Stimulated activated CD8-positive, alpha-beta memory T cell treated with anti-CD3 and anti-CD28 coated beads, Interleukin-7, amount 100 ng/mL, for 24 hours (primary cell): ENCODE measurements at regions not wholly inside any gene's neighbourhood (a gene's known extent, or its start where the extent isn't known, plus 50 kb on each side); places are given as distances from the start of the nearest gene placed in this dataset.
"Not testable (repeated sequence)": the region's sequence is repeated elsewhere in the genome, so short reads cannot be mapped to it uniquely, and the experiment has no call there.

Source experiments
- DNase-seq: peaks from one replicate; pipeline ENCODE4 v3.0.0-alpha.2; 2020; ENCODE audit warnings: low read depth

DNA sequence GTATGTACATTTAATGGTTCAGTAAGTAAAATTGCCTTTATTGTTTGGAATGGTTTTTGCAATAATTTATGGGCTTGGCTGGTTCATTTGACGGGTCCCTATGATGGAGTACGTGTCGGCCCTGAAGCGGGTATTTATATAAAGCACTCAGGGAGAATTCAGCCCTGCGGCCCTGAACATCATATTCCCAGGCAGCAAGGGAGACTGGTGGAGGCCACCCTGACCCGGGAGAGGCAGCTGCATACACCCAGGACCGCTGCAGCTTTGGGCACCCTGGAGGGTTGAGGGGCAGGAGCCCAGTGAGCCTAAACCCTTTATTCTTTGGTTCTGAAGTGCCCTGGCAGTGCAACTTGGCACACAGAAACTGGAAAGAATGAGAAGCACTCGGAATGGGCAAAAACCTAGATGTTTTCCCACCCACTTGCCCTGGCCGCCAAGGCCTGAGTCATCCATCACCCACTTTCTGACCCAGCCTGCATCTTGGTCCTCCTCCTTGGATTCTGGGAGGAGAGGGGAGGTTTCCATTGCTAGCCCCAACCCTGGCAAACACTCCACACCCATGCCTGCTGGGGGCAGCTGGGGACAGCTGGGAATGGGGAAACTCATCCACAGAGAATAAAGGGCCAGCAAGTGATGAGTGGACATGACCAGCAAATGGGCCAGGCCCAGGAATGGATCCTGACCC is 162.2 kb upstream of the TNRC6C start:
- no peak for DNase-seq

DNA sequence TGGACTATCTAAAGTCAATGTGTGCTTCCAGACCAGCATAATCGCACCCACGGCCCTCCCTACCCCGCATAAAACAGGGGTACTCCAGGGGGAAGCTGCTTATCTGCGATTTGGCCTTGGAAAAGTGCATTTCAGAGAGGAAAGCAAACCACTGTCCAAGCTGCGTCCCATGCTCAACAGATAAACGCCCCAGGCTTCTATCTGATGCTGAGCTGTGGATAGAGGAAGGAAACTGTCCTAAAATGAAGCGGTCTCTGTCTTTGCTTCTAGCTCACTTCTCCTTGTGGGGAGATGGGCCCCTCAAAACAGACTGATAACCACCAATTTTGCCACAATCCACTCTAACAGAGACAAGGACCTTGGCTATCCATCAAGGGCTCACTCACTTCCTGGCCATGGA is 160.5 kb upstream of the TNRC6C start:
- no peak for DNase-seq

DNA sequence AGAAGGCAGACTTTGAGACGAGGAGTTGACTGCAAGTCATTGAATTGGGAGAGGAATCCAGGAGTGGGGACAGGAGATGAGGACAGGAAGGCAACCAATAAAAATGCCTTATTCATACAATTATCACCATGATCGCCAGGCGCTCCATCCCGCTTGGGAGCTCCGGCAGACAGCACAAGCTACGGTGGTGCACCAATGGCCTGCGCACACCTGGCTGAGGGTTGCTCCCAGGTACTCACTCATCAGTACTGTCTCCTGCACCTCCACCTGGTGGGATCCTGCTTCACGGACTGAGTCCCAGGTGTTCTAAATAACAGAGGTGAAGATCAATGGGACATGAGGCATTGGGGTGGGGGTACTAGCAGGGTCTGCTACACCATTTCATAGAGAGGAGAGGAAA is 160.0 kb upstream of the TNRC6C start:
- no peak for DNase-seq

DNA sequence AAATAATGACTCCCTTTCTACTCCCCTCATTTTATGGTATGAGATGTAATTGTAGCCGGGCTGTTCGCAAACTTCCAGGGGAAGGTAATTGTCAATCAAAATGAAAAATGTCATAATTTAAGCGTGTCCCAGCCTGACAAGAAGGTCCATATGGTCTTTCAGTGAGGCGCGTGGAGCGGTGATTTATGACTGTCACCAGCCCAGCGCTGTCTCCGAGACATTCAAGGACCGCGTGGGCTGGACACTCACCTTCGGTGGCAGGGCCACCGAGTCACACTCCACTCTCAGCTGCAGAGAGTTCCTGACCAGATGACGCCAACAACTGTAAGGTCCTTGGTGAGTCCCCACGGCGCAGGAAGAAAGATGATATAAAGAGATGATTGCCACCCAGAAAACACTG is 157.7 kb upstream of the TNRC6C start:
- no peak for DNase-seq

DNA sequence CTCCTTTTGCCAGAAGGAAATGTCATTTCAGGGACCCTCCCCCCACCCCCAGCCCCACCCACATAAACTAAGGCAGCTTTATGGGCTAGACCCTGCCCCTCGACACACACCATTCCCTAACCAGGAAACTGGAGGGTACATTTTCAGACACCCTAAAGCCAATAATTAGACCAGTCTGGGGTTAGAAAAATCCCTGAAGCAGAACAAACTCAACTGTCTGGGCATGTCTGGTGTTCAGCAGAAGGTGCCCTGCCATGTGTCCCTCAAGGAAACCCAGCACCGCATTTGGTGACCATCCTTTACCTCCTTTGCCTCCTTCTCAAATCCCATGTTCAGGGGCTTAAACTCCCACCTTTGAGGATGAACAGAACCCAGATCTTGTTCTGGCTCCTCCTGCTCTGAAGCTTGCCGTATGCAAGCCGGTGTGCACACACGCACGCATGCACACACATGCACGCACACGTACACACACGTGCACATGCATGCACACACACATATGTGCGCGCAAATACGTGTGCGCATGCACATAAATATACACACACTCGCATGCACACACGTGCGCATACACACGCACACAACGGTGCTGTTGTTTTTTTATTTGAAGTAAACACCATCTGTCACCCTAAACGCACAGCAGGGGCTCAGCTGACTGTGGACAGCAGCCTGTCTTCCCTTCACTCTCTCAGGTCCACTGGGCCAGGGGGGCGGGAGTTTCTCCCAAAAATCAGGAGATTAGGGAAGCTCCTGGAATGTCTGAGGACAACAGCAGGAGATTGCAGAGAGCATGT is 156.8 kb upstream of the TNRC6C start:
- DNase-seq: no peak

DNA sequence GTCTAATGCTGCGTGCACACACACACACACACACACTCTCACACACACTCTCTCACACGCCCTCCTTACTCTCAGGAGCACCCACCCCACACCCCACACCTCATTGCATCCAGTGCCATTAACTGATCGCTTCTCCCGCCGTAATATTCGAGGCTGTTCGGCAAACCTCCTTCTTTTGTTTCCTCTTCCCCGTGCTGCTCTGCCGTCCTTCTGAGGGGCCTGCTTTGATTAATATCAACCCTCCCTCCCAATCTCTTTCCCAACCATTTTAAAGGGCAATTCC is 156.2 kb upstream of the TNRC6C start:
- no peak for DNase-seq

DNA sequence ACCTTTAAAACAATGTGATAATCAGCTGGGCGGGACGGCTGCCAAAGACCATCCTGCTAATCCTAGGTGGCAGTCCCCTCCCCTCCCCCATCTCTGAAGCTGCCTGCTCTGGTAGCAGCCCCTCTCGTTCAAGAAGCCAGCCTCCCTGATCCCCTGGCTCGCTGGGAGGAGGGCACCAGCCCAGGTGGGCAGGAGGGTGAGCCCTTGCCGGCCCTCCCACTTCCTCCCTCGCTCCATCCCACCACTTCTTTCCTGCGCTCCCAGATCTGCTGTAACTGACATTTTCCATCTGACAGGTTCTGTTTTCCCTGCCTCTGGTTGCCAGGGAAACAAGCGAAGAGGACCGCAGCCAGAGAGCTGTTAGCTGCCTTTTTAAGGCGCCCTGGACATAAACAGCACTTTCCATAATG is 155.7 kb upstream of the TNRC6C start:
- DNase-seq: no peak

DNA sequence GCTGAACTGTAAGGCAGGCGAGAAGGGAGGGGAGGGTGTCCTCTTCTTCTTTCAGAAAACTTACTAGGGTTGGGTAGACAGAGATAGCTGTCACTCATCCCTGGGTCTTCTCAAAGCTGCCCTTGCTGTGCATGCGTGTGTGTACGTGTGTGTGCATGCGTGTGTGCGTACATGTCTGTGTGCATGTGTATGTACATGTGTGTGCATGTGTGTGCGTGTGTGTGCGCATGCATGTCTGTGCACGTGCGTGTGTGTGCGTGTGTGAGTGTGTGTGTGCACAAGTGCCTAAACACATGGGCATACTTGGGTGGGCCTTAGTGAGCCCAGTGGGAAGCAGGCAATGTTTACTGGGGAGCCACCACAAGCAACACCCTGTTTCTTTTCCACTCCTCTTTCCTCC is 154.8 kb upstream of the TNRC6C start:
- DNase-seq: no peak

DNA sequence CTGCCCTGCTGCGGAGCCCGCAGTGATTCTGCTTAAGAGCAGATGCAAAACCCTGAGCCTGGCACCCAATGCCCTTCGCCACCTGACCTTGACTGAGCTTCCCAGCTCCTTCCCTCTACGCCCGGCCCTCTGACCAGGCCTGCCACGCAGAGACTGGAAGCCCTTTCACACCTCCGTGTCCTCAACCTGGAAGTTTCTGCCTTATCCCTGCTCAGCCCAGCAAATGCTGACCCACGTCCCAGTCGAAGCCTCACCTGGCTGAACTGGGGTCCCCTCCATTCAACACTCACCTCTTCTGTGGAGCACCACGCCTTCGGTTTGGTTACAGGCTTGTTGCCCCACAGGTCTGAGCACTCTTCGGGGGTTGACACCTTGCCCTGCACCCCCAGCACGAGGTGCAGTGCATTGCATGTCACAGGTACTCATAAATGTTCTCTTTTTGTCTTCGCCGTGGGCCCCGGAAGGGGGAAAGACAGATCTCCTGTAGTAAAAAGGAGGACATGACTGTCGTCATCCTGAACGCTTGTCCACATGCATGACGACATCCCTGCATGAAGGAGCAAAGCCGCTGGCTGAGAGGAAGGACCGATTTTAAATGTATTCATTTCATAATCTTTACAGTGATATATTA is 153.6 kb upstream of the TNRC6C start:
- DNase-seq: no peak

DNA sequence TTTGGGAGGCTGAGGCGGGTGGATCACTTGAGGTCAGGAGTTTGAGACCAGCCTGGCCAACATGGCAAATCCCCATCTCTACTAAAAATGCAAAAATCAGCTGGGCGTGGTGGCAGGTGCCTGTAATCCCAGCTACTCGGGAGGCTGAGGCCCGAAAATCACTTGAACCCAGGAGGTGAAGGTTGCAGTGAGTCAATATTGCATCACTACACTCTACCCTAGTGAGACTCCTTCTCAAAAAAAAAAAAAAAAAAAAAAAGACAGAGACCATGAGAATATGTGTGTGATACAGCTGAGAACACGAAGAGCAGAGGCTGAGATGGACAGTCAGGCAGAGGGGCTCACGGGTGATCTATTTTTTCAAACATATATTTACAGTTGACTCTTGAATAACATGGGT is 152.5 kb upstream of the TNRC6C start:
- DNase-seq: not testable (repeated sequence)

DNA sequence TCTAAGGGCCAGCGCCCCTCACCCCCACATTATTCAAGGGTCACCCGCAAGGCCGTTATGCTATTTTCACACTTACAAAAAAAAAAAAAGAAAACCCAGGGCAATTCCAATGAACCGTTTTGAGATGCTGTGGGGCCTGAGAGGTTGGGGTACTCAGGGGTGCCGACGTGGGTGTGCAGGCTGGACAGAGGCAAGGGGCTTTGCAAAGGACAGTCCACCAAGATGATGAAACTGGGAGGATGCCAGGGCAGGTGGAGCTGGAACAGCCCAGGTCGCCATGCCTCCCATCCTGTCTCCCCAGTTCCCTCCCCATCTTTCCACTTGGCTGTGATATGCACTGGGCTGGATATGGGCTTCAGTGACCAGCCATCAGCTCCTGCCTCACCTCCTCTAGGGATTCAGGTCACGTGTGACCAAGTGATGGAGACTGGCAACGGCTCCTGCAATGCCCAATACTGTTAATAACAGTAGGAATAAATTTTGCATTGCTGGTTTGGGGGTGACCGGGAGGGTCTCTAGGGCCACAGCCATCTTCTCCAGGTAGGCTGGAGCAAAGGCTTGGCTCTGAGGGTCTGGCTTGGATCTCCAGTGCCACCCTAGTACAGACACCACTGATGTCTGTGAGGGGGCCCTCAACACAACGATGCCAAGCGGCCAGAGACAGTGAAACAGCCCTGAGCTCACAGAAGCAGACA is 151.3 kb upstream of the TNRC6C start:
- no peak for DNase-seq

DNA sequence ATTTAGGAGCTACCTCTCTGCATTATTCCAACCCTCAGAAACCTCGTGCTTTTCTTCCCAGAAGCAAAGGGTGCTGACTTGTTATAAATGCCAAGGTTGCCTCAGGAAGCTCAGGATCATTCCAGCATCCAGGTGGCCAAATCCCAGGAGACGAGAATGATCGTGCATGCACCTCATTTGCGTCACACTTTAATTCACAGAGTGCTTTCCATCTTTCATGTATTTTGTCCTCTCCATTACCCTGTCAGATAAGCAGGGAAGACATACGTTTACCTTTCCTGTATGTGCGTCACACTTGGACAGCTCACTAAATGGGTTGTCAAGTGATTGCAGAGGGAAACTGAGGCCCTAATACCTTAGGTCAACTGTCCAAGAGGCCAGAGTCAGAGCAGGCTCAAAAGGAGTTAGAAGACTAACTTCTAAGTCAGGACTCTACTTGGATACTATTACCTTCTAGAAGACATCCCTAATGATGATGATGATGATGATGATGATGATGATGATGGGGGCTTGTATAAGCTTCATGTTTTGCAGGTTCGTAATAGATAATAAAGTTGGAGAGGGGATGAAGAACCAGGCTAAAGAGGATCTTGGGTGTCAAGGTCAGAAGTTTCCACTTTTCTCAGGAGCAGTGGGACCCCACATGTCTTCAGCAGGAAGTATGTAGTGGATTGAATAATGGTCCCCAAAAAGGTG is 150.6 kb upstream of the TNRC6C start:
- DNase-seq: no peak

DNA sequence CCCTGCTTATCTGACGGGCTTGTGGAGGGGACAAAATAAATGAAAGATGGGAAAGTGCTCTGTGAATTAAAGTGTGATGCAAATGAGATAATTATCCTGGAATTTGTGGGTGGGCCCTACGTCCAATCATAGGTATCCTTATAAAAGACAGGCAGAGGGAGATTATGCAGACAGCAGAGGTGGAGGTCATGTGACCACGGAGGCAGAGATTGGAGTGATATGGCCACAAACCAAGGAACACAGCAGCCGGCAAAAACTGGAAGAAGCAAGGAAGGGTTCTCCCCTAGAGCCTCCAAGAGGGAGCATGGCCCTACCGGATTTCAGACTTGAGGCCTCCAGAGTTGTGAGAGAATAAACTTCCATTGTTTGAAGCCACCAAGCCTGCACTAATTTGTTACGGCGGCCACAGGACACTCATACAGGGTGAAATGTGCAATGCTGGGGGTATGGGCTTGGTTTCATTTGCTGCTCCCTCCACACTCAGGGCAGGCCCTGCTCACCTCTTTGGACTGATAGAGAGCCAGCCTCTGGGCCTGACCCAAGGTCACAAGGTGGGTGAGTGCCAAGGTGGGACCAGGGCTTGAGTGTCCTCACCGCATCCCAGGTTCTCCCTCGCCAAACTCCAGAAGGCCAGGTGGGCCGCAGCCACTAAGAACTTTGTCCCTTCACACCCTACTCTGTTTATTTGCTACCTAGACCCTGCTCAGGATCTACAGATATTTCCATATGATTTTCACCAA is 149.6 kb upstream of the TNRC6C start:
- no peak for DNase-seq

DNA sequence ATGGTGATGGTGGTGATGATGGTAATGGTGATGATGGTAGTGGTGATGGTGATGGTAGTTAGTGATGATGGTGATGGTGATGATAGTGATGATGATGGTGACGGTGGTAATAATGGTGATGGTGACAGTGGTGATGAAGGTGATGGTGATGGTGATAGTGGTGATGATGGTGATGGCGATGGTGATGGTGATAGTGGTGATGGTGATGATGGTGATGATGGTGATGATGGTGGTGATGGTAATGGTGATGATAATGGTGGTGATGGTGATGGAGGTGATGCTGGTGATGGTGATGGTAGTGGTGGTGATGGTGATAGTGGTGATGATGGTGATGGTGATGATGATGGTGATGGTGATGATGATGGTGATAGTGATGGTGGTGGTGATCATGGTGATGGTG is 148.7 kb upstream of the TNRC6C start:
- no peak for DNase-seq

DNA sequence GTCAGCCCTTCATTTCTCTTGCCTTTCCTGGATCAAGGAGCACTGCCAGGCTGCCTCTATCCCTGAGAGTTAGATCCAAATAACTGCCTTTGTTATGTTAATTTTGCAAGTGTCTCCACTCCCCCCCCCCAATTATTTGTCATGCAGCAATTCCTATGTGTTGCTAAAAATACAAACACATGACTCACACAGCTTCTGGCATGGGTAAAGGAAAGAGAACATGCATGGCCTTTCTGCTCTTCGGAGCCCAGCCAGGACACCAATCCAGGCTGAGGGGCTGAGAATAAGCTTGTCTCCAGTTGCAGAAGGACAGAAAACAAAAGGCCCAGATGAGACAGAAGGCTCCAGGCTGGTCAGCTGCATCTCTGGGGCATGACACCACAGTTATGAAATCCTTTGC is 148.0 kb upstream of the TNRC6C start:
- DNase-seq: no peak

DNA sequence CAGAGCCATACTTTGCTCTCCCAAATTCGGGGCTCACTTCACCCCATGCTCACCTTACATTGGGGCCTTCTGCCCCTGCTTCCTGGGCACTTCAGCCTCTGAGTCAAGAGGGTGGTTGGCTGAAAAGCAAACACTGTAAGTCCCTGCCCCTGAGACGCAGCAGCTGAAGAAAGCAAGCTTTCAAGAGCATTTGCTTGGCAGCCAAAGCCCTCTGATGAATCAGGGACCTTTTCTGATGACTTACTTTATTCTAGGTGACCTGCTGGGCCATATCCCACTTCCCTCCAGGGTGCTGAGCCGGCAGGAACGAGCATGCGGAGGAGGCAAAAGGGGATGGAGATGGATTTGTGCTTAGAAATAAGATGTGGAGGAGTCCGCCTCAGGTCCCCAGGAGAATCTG is 147.0 kb upstream of the TNRC6C start:
- DNase-seq: no peak

DNA sequence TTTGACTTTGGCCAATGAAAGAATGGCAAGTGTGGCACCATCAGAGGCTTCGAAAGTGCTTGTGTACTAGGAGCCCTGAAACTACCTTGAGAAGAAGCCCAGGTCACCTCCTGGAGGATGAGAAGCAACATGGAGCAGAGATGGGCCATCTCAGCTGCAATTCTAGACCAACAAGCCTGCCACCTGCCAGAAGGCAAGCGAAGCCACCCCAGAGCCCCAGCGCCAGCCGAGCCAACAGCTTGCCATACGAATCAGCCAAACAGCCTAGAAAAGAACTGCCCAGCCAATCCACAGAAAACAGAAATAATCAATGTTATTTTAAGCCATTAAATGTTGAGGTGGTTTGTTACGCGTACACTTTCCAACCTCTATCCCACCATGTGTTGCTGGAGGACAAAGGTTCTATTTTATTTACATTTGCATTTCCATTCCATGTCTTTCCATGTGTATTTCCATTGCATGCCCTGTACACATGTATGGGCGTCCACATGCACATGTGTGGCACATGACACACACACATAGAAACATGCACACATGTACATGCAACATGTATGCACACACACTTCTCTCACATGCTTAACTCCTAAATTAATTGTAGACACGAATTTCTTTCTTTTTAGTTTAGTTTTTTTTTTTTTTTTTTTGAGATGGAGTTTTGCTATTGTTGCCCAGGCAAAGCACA is 144.3 kb upstream of the TNRC6C start:
- no peak for DNase-seq

DNA sequence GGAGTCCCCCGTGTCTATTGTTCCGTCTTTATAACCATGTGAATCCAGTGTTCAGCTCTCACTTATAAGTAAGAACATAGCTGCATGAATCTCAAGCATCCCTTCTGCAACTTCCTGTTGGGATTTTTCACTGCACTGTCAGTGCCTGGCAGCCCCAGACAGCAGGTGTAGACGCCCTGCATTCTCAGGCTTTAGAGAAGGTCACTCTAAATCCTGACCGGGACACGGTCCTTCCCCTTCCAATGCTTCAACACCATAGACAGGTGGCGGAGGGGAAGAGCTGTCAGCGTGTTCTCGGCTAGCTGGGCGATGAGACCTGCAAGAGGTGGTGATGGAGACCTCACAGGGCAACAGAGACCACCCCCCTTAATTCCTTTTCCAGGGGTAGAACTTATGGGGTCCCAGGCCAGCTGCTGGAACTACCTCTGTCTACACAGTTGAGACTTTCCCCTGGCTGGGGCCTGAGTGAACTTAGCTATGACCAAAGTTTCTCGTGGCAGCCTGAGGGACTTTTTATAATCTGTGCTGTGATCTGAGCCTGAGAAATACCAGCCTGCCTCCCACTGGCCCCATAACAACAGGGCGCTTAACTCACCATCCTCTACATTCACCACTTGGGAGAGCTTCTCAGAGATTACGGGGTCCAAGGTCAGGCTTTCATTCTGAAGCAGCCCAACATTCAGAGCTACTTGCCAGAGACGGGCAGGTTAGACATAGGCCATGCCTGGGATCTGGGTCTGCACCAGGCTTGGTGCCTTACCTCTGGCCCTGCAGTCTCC is 143.2 kb upstream of the TNRC6C start:
- no peak for DNase-seq

DNA sequence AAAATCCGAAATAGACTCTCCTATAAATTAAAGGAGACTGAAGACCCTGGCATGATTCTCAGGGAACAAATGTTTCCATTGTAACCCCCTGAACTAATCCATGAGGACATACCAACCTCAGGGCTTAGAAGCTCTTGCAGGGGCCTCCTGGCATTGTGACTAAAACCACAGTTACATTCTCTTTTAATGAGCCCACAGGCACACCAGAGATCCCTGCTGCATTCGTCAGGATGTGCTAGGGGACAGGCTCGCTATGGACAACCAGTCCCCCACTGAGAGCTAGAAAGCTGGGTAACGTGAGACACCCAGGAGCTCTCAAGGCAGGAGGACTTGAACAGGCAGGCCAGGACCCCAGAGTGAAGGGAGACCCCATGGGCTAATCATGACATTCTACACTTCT is 140.6 kb upstream of the TNRC6C start:
- DNase-seq: no peak

DNA sequence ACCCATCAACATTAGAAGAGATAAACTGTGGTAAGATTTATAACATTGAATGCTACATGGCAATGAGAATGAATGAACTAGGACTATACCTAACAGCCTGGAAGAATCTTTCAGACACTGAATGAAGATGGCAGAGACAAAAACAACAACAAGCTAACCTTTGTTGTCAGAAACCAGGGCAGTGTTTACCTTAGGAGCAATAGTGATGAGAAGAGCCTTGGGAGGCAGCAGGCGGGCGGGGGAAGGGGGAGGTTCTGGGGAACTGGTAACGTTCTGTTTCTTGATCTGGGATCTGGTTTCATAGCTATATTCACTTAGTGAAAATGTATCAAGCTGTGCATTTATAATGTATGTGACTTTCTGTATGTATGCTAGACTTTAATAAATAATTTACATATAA is 139.0 kb upstream of the TNRC6C start:
- no peak for DNase-seq
